GM18502 (cell line): ENCODE measurements at regions not wholly inside any gene's neighbourhood (a gene's known extent, or its start where the extent isn't known, plus 50 kb on each side); places are given as distances from the start of the nearest gene placed in this dataset.

Experiments used
- ATAC-seq: cut with Tn5 transposase; IDR thresholded peaks from one replicate; pipeline ENCODE4 v1.9.1; 2021; ENCODE audit warnings: mild to moderate bottlenecking; ENCODE audit not compliant: unreplicated experiment, poor library complexity

DNA sequence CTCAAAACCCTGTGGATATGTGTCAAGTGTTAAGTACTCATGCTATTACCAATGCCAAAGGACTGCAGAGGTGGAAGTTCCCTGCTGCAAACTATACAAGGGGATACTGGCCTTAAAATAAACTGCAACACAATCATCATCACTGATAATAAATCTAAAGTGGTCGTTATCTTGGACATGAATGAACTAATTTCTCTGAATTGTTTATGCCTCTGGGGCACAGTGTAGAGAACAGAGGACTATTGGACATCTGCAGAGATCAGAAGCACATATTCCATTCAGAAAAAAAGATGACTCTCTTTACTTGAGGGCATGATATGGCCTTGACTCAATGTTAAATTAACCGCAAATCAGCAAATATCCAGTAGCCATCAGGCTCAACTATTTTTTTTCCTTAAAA is 542.6 kb upstream of the IGFBP7 start:
- no peak for ATAC-seq

DNA sequence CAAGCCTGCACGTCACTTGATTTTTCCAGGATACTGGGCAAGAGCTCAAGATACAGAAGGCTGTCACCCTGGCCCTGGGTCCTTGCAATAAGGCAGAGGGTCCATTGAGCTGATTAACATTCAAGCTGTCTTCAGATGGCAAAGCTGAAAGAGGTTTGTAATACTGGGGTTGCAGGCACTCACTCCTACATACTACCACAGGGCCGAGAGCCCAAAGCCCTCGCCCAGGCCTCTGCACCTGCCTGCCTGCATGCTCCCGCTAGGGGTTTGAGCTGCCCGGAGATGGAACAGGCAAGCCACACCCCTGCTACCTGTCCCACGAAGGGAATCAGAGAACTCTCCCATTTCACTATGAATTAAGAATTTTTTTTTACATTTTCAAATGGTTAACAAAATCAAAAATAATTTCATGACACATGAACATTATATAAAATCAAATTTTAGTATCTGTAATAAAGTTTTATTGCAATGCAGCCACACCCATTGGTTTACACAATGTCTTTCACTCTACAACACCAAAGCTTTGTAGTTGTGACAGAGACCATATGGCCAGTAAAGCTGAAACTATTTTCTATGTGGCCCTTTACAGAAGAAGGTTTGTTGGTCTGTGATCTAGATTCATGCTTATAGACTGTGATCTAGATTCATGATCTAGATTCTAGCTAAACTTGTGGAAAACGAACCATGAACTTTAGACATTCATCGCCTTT is 530.4 kb upstream of the IGFBP7 start:
- ATAC-seq: no peak

DNA sequence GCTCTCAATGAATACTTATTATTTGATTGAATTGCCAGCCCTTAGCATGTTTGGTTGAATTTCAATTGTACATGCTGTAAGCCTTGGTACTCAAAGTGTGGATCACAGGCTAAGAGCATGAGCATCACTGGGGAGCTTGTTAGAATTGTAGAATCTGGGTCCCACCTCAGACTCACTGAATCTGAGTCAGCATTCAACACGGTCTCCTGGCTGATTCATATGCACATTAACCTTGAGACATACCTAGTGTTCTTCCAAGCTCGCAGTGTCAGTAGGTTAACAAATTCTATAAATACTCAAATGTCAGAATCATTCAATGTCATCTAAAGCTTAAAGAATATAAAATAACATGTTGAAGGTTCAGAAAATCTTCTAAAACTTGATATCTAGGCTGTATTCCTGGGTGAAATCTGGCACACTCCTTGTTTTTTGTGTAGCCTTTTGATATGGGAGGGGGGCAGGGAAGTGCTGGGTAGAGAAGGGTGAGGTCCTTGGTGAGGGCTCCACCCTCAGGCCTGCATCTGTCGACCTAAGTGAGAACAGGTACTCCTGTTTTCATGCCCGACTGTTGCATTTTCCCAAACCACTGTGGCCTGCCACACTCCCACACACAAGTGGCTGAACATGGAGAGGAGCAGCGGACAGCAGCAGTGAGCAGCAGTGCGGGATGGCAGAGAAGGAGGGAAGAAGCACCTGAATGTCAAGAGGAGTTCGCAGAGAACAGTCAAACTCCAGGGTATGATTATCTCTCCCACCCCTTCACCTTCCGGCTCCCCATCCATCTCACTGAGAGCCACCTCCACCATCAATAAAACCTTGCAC is 529.6 kb upstream of the IGFBP7 start:
- no peak for ATAC-seq

DNA sequence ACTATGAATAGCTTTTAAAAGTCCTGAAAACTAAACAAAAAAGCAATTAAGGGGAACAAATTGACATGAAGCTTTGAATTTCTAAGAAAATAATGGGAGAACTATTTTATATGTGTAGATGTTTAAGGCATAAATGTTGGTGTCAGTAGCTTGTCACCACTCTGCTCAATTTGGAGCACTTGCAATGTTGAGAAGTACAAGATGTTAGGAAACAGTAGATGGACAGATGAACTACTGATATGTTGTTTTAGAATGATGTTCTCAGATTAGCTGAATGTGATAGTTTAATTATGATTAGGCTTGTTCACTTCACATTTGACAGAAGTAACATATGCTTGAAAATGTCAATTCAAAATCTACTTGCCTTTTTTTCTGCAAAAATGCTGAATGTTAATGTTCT is 525.7 kb upstream of the IGFBP7 start:
- no peak for ATAC-seq

DNA sequence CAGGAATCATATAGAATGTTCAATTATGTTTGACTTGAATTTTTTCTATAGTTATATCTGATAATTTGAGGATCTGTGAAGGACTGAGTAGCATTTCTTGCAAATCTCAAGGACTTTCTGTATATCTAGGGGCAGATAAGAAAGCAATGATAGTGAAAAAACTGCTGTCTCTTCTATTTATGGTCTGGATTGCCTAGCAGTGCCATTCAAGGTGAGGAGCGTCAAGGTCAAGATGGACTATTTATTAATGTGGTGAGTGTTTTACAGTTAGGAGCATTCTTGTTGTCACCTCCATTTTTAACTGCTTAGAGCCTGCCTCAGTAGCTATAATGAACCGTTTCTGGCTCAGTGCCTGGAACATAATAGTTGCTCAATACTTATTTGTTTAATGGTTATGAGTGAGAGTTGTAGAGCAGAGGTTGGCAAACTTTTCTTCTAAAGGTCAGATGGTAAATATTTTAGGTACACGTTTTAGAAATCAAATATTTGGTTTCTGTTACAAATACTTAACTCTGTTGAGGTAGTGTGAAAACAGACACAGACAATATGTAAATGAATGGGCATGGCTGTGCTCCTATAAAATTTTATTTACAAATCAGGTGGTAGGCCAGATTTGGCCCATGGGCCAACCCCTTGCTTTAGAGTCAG is 523.2 kb upstream of the IGFBP7 start:
- no peak for ATAC-seq

DNA sequence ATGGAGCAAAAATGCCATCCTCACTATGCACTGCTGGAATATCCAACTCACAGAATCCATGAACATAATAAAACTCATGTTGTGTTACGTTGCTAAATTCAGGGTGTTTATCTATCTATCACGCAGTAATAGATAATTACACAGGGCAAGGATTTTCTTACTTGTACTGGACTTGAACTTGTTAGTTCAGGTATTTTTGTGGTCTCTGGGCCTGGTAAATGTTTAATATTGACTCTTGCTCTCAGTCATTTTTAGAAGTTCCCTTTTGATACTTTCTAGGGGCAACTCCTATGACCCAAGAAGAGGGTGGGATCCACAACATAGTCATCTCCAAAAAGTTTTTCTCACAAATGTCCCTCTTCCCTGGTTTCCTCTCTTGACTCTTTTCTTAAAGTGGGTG is 522.4 kb upstream of the IGFBP7 start:
- ATAC-seq: no peak

DNA sequence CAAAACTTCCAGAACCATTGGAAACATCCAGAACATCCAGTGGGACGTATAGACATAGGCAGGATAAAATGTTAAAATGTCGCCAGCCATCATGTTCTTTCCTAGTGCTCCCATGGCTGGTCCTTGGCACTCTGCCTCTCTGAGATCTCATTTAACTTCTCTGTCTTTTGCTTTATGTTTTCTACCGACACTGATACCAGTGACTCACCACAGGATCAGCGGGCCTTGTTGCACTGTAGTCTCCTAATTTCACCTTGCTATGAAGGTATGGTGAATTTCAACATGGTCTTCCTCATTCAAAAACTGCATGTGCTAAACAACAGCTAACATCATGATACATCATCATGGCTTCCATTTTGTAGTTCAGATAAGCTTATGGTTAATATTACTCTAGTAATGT is 521.0 kb upstream of the IGFBP7 start:
- no peak for ATAC-seq

DNA sequence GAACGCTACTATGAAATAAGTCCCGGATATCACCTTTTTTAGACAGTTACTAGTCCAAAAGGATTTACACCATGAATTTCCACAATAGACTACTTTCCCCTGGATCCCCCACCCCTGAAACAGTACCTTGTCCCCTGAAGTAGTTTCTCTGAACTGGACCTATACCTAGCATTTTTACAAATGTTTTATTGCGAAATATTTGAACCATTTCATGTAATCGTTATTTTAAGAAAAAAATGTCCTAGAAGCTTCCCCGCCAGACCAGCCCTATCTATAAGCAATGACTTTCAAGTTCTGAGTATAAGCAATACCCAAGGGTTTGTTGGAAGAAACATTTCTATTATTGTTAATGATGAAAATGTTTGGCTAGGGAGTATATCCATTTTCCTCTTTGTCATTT is 517.8 kb upstream of the IGFBP7 start:
- ATAC-seq: no peak

DNA sequence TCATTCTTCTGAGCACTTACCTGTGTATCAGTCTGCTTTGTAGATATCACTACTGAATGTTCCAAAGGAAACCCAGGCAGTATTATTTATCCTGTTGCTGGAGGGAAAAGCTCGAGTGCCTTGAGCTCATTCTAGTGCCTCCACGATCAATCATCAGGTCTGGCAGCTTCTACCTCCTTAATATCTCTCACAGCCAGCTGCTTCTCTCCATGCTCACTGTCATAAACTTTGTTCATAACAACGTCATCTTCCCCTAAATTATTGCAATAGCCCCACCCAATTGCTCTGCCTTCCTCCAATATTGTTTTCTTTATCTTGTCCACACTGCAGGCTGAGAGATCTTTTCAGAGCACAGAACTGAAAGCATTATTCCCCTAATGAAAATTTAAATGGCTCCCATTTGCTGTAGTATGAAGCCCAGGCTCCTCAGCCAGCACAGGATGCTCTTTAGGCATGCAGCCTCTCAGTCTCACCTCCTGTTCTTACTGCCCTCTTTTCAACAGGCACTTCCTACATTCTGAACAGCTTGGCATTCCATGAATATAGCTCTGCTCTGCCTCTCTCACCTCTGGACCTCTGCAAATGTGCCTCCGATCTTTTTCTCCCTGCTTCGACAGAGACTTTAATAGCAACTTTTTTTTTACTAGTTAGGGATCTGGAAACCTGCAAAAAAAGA is 504.2 kb upstream of the IGFBP7 start:
- no peak for ATAC-seq

DNA sequence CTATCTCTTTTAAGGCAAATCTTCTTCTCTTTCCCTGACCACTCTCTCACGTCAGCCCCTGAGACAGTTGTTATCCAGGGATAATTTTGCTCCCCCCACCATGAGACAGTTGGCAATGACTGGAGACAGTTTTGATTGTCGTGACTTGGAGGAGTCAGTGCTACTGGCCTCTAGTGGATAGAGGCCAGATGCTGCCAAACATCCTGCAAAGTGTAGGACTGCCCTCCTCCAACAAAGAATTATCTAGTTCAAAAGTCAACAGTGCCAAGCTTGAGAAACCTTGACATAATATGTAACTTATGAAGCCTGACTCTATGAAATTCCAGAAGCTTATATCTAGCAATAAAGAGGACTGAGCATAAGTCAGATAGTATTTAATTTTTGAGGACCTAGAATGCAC is 502.1 kb upstream of the IGFBP7 start:
- no peak for ATAC-seq

DNA sequence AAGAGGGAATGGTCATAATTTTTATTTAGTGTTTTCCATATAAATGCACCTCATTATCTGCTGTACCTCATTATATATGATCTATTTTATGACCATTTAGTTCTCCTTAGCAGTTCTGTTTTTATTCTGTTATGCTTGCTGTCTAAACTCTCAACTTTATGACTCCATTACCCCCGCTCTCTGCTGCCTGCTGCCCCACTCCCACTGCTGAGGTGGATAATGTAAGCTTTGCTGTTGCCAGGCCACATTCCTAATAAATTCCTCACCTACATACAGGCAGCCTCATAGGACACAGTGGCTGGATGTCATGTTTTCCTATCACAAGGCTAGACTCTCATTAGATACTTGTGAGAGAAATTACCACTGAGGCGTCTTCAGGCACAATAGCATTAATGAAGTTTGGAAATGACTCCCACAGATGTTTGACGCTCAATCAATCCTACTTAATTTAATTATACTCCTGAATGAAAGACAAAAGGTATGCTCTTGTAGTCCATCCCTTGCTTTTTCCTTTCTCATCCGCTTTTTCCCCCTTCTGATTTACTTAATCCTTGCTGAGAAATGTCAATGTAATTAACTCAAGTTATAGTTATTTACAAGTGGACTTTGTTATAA is 497.5 kb upstream of the IGFBP7 start:
- ATAC-seq: no peak

DNA sequence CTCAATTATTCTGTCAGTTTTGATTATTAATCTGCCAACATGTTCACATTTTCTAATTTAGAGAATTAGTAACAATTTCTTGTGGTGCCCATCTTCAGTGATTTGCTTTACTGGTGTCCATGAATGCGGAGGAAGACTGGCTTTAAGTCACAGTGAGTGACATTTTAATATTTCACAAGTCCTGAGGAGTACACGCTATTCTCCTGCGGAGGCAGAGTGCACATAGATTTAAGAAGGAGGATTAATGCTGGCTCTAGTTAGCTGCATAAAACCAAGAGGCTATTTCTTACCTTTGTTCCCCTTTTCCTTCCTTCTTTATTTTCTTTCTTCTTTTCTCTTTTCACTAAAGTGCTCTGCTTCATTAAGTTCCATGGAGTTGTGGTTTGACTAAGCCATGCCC is 495.2 kb upstream of the IGFBP7 start:
- no peak for ATAC-seq

DNA sequence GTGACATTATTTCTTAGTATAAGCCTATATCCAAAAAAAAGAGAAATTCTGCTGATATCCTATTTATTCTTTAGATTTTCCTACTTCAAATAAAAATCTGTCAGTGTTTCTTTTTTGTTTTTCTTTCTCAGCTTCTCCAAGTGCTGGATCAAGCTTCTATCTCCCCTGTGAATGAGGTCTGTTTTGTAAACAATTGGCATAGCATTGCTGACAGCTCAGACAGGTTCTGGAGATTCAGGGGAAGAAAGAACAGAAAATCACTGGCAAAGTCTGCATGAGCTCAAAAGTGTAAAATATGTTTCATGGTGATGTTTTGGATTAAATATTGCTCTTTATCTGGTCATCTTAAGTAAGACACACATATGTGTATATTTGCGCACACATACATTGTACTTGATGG is 492.0 kb upstream of the IGFBP7 start:
- ATAC-seq: no peak

DNA sequence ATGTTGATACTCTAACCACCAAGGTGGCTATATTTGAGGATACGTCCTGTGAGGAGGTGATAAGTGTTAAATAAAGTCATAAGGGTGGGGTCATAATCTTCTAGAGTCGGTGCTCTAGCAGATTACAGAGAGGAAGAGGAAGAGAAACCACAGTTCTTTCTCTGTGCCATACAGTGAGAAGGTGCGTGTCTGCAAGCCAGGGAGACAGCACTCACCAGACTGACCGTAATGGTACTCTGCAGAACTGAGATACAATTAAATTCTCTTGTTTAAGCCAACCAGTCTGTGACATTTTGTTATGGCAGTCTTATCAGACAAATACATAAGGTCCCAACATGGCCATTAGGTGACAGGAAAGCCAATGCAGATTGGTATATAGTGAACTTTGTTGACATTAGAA is 480.9 kb upstream of the IGFBP7 start:
- no peak for ATAC-seq

DNA sequence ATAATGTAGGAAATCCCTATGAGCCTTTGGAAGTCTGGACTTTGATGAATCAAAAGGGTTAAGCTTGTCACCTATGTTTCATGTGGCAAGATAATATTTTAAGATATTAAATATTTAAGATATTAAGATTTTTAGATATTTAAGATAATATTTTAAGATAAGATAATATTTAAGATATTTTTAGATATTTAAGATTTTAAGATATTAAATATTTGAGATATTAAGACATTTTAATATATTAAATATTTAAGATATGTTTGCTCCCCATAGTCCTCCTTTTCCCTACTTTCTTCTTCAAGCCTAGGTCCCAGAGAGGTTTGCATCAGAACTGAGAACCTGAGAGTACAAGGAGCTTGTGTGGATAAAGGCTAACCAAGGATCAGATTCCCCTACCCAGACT is 478.4 kb upstream of the IGFBP7 start:
- ATAC-seq: no peak

DNA sequence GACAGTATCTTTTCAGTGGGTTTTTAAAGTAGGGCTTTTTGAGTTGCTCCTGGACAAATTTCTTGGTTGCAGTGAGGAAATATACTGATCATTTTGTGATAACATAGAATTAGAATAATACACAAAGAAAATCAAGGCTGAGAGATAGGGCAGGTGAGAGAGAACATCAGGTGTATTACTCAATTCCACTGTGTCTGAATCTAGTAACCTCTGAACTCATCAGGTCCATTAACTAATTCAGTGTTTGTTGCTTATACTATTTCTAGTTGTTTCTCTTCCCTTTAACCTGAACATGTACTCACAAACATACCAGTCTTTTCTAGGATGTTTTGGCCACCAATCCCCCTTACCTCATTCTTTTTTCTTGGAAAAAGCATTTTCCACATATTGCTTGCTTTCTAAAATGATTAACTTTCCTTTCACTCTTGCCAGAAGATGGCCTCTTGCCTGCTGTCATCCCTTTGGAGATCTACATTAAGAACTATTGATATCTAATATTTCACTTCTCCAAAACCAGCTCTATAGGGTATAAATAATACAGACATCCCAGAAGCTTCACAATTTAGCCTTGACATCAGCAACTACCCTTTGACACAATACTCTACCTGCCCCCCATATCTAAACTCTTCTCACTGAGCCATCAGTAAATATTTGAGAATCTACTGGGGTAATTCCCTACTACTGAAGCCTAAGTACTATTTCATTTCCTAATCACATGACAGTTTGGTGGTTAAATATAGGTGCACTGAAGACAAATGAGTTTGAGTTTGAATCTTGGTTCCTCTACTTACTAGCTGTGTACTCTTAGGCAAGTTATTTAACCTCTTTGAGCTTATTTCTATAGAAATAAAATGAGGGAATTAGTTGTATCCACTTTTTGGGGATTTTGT is 470.8 kb upstream of the IGFBP7 start:
- ATAC-seq: no peak

DNA sequence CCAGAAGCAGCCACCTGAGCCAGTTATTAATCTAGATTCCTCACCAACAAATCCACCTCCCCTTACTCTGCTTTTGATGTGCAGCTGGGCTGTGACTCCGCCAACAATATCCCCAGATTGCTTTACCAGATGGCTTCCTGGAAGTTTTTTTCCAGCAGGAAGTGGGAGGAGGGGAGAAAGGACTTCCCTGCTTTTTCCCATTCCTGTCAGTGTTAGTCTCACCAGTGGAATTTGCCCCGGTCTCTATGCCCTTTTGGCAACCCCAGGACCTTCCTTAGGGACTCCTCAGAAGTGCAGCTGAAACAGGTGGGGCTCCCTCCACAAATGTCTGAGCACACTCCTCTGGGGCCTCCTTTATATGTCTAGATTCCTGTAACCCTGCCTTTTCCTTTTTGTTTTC is 465.2 kb upstream of the IGFBP7 start:
- ATAC-seq: no peak

DNA sequence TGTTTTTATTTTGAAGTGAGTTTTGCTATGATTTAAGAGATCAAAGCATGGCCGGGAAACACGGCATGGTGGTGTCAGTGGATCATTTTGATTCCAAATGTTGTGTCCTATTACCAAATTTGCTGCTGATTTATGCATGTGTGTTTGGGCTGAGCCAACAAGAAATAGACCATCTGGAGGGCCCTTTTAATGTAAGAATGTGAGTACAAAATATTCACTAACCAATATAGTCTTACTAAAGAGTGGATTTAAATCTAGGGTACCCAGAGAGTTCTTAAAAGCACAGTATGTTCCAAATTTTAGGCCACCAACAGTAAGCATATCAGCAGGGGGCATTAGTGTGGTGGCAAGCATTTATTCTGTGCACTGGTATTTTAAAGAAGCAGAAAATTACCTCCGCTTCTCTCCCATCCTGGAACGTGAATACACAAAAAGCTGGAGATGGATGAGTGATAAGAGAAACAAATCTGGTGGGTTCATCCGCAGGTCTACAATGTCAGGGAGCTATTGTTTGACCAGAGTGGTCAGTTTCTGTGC is 444.4 kb upstream of the IGFBP7 start:
- ATAC-seq: no peak

DNA sequence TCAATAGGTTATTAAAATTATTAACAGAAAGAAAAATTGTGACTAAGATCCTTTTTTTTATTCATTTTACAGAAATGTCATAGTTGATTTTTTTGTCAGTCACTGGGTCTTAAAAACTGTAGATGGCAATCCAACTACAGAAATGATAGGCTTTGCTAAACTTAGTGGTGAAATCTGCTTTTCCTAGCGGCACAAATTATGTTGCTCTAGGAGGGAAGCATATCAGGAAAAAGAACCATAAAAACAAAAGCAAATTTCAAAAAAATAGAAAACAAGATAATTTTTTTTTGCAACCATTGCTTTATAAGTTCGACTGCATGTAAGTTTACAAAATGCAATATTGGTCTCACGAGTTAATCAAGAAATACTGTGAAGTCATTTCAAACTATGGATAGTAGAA is 443.5 kb upstream of the IGFBP7 start:
- ATAC-seq: no peak
